ENCODE measurements at regions not wholly inside any gene's neighbourhood (a gene's known extent, or its start where the extent isn't known, plus 50 kb on each side); places are given as distances from the start of the nearest gene placed in this dataset.

DNA sequence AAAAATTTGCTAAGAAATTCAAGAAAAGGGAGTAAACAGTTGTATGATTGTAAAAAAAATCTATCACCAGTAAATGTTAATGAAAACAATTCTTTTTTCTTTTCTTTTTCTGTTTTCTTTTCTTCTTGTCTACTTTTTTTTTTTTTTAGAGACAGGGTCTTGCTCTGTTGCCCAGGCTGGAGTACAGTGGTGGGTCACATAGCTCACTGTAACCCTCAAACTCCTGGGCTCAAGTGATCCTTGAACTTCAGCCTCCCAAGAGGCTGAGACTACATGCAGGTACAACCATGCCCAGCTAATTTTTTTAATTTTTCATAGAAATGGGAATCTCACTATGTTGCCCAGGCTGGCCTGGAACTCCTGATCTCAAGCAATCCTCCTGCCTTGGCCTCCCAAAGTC lies 57.2 kb upstream of the SIAH1 start:
- H3K4me3 ChIP-seq (replicated peaks; ENCODE audit: low read depth, low read length), result no peak overlapping the region
- TF ChIP-seq CTCF (IDR thresholded peaks at IDR 0.05; ENCODE audit: low read length, missing control alignments), result no peak

GRCh38 chr16:48441863-48442279 lies 56.7 kb upstream of the SIAH1 start:
- TF ChIP-seq CTCF (IDR thresholded peaks at IDR 0.05; ENCODE audit: low read length, missing control alignments), result no peak
- DNase-seq (ENCODE audit: low read depth), result no peak
- no peak overlapping the region for H3K4me3 ChIP-seq (replicated peaks; ENCODE audit: low read depth, low read length)

More for the DNA sequence above, 57.2 kb upstream of the SIAH1 start:
- DNase-seq (ENCODE audit: low read depth), result no peak

GRCh38 chr16:48441106-48441505 lies 55.9 kb upstream of the SIAH1 start:
- no peak for TF ChIP-seq CTCF (IDR thresholded peaks at IDR 0.05; ENCODE audit: low read length, missing control alignments)
- no peak for DNase-seq (ENCODE audit: low read depth)
- H3K4me3 ChIP-seq (replicated peaks; ENCODE audit: low read depth, low read length), result no peak overlapping the region

DNA sequence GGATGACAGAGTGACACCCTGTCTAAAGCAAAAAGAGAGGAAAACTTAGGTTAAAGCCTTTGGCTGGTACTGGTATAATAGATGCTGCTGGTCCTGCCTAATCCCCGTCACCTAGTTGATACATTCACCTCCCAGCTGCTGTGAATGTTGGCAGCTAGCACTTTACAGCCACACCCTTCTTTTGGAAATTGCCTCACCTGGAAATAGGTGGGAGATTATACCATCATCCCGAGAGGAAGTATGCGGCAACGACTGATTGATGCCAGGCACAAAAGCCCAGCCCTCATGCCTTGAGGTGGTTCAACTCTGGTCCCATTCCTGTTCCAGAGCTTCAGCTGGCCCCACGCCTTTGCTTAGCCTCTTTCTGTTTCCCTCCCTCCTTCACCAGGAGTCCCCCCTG lies 53.2 kb upstream of the SIAH1 start:
- no peak for DNase-seq (ENCODE audit: low read depth)
- H3K4me3 ChIP-seq (replicated peaks; ENCODE audit: low read depth, low read length), result no peak overlapping the region
- no peak for TF ChIP-seq CTCF (IDR thresholded peaks at IDR 0.05; ENCODE audit: low read length, missing control alignments)

DNA sequence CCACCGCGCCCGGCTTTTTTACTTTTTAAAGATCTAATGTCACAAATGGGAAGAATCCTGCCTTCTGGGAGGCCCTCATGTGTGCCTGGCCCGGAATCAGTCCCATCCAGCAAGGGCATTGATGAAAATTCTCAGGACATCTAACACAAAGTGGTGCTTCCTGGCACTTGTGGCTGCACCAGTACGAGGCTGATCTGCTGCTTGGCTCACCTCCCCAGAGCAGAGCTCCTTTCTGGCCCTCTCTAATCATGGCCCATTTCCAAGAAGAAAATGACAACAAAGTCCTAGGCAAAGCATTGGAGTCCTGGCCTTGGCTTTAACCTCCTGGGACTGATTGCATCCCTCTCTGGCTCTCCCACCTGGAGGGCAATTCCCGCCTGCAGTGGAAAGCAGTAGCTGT lies 50.7 kb upstream of the SIAH1 start:
- TF ChIP-seq CTCF (IDR thresholded peaks at IDR 0.05; ENCODE audit: low read length, missing control alignments), result no peak
- H3K4me3 ChIP-seq (replicated peaks; ENCODE audit: low read depth, low read length), result no peak overlapping the region
- DNase-seq (ENCODE audit: low read depth), result no peak

GRCh38 chr16:48435318-48435680 lies 50.1 kb upstream of the SIAH1 start:
- TF ChIP-seq CTCF (IDR thresholded peaks at IDR 0.05; ENCODE audit: low read length, missing control alignments), result no peak
- no peak overlapping the region for H3K4me3 ChIP-seq (replicated peaks; ENCODE audit: low read depth, low read length)
- DNase-seq (ENCODE audit: low read depth), result no peak
